Kidney (tissue), 13 donors: ENCODE measurements at regions not wholly inside any gene's neighbourhood (a gene's known extent, or its start where the extent isn't known, plus 50 kb on each side); places are given as distances from the start of the nearest gene placed in this dataset.

ENCODE experiments used
- DNase-seq, 5 donors: peaks; one replicate each; pipeline ENCODE4 v3.0.0-alpha.2; 2013 to 2020
- FAIRE-seq: peaks from 2 replicates; lab custom pipeline; 2012; peaks lifted over from hg19 to GRCh38; lab: Jason Lieb, UNC
- H3K27ac ChIP-seq, 2 donors: one replicate each; pipeline ENCODE4 v1.7.0; 2013; ENCODE audit warnings: low read depth in 2 of 2, low read length in 2 of 2, inconsistent platforms in 1 of 2
- H3K27me3 ChIP-seq: one replicate; pipeline ENCODE4 v1.7.1; 2013; ENCODE audit warnings: low read length, inconsistent platforms; ENCODE audit not compliant: control insufficient read depth, insufficient read depth
- H3K36me3 ChIP-seq, 3 donors: one replicate each; pipeline versions ENCODE4 v1.7.0 to v1.7.1; 2013; ENCODE audit warnings: low read length in 3 of 3, control low read depth in 1 of 3, inconsistent platforms in 1 of 3; ENCODE audit not compliant: insufficient read depth in 3 of 3, control insufficient read depth in 2 of 3
- H3K4me1 ChIP-seq, 3 donors: one replicate each; pipeline versions ENCODE4 v1.7.0 to v1.7.1; 2013; ENCODE audit warnings: low read length in 3 of 3, inconsistent platforms in 1 of 3, low read depth in 1 of 3; ENCODE audit not compliant: control insufficient read depth in 2 of 3, insufficient read depth in 2 of 3
- H3K4me3 ChIP-seq, 3 donors: one replicate each; pipeline versions ENCODE4 v1.7.0 to v1.8.1; 2013; ENCODE audit warnings: low read length in 3 of 3, control low read depth in 1 of 3, inconsistent platforms in 1 of 3
- H3K9ac ChIP-seq, 3 donors: one replicate each; pipeline versions ENCODE4 v1.7.0 to v1.7.1; 2013; ENCODE audit warnings: low read length in 3 of 3, control low read depth in 1 of 3, inconsistent platforms in 1 of 3
- H3K9me3 ChIP-seq, 3 donors: one replicate each; pipeline versions ENCODE4 v1.7.0 to v1.7.1; 2013; ENCODE audit warnings: low read length in 3 of 3, control low read depth in 1 of 3, inconsistent platforms in 1 of 3; ENCODE audit not compliant: control insufficient read depth in 2 of 3, insufficient read depth in 1 of 3
- intact Hi-C: fragments of 100-400 bp; cut with DNase I; formaldehyde crosslinking; loops from one replicate; pipeline ENCODE4 v1.11.1; 2022
- TF ChIP-seq, protein P1 (sequence below): IDR thresholded peaks from 3 replicates; pipeline ENCODE4 v1.5.1; 2012; ENCODE audit warnings: mild to moderate bottlenecking, moderate library complexity, borderline replicate concordance; ENCODE audit not compliant: insufficient read depth; ENCODE audit errors: extremely low read depth
- donor health status: control.
- donor health status: control.
- donor health status: control.
- donor health status: control.
- donor health status: control.
- donor health status: DM: yes; HTN: yes; CAD: no.
- donor health status: Normal renal cell carcinoma (clear cell type).

DNA sequence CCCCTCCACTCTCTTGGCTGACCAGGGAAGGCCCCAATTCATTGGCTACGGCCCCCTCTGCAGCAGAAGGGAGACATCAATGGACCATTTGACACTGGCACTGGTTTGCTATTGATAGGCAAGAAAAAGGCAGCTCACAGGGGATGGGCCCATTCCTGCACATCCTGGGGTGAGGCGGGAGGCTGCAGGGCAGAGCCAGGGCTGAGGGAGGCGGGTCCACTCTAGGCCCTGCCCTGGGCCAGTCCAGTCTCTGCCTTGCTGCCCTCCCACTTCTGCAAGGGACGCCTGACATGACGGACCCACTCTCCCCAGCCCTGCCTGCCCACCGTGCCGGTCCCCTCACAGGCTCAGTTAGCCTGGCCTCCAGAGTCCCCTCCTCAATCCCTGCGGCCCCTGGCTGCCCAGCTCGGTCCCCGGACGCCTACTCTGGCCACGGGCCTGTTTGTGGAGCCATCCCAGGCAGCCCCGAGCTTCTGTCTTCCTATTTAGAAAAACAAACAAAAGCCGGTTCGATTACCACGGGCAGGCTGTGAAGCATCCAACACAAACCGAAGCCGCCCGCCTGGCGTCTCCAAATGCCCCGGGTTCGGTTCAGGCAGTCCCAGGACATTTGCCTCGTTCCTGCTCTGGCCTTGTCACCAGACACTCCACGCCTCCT is 160.7 kb downstream of the IRX5 start:
- Histone ChIP-seq H3K36me3 (no peaks in the 10 kb centered on the region), H3K27ac (no peak overlapping the region), H3K9ac (no peak overlapping the region), H3K27me3 (no peaks in the 10 kb centered on the region), H3K4me3 (no peak overlapping the region), H3K4me1 (no peaks in the 10 kb centered on the region), H3K9me3 (no peaks in the 10 kb centered on the region)
- FAIRE-seq (no peak), DNase-seq (peak in 1 of 5 donors; percentile 15)
- intact Hi-C loops: no loop called here
- TF ChIP-seq, protein P1, sequence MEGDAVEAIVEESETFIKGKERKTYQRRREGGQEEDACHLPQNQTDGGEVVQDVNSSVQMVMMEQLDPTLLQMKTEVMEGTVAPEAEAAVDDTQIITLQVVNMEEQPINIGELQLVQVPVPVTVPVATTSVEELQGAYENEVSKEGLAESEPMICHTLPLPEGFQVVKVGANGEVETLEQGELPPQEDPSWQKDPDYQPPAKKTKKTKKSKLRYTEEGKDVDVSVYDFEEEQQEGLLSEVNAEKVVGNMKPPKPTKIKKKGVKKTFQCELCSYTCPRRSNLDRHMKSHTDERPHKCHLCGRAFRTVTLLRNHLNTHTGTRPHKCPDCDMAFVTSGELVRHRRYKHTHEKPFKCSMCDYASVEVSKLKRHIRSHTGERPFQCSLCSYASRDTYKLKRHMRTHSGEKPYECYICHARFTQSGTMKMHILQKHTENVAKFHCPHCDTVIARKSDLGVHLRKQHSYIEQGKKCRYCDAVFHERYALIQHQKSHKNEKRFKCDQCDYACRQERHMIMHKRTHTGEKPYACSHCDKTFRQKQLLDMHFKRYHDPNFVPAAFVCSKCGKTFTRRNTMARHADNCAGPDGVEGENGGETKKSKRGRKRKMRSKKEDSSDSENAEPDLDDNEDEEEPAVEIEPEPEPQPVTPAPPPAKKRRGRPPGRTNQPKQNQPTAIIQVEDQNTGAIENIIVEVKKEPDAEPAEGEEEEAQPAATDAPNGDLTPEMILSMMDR: no peak

DNA sequence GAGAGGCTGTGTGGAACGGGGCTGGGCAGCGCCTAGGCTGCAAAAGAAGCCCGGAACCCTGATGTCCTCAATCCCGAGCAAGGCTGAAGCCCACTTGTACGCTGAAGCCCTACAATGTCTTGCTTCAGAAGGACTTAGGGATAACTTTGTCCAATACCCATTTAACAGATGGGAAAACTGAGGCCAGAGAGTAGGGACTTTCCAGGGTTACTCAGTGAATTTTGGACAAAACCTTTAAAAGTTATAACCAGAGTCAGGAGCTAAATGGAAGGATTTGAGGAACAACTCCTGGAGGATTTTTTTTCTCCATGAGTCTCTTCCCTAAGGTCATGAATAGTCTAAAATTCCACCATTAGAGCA is 161.2 kb downstream of the IRX5 start:
- H3K27me3 ChIP-seq: no peaks in the 10 kb centered on the region
- TF ChIP-seq, protein P1: no peak
- DNase-seq (no peak), FAIRE-seq (no peak)
- H3K9me3 ChIP-seq: no peaks in the 10 kb centered on the region
- no peak overlapping the region for H3K4me3 ChIP-seq
- no peaks in the 10 kb centered on the region for H3K4me1 ChIP-seq
- H3K36me3 ChIP-seq: no peaks in the 10 kb centered on the region
- intact Hi-C loops: no loop called here
- H3K27ac ChIP-seq: no peak overlapping the region
- H3K9ac ChIP-seq: no peak overlapping the region

DNA sequence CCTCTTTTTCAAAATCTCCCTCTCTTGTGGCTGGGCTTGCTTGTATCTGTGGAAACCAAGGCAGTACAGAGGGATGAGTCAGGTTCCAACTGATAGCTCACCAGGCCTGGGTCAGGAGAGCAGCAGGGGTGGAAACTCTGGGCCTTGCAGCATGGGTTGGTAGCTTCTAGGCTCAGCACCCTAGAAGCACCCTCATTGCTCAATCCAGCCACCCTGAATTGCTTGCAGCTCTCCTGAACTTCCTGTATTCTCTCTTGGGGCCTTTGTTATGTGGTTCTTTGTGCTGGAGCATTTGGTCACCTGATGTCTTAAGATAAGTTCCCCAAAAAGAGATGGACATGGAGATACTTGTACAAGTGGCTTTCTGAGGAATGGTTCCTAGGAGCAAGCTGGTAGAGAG is 169.4 kb downstream of the IRX5 start:
- Histone ChIP-seq H3K9me3 (peaks cover 0 to 13% (median 0%) of the 10 kb centered on the region in 3 donors), H3K36me3 (no peaks in the 10 kb centered on the region), H3K27ac (no peak overlapping the region), H3K27me3 (no peaks in the 10 kb centered on the region), H3K4me1 (no peaks in the 10 kb centered on the region), H3K9ac (no peak overlapping the region), H3K4me3 (no peak overlapping the region)
- intact Hi-C loops: no loop called here
- FAIRE-seq (no peak), DNase-seq (no peak)
- TF ChIP-seq, protein P1: no peak

DNA sequence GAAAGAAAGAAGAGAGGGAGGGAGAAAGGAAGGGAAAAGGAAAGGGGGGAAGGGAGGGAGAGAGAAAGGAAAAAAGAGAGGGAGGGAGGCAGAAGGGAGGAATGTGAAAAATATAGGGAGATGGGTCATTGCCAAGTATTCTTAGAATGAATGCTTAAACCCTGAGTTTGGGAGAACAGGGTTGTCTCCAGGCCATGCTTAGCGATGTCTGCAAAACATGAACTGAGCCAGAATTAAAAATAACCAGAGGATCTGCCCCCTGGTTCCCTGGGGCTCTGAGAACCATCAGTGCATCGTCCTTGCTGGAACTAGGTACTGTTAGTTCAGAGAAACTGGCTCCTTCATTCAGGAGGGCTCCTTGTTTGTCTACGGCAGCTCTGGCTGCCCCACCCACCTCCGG is 170.4 kb downstream of the IRX5 start:
- Histone ChIP-seq H3K36me3 (no peaks in the 10 kb centered on the region), H3K9me3 (peaks cover 0 to 13% (median 0%) of the 10 kb centered on the region in 3 donors), H3K27me3 (no peaks in the 10 kb centered on the region), H3K4me1 (no peaks in the 10 kb centered on the region), H3K4me3 (no peak overlapping the region), H3K27ac (no peak overlapping the region), H3K9ac (no peak overlapping the region)
- DNase-seq: peak in 1 of 5 donors; percentile 60
- FAIRE-seq: no peak
- intact Hi-C loops: no loop called here
- TF ChIP-seq, protein P1: no peak
